ENCODE measurements at regions not wholly inside any gene's neighbourhood (a gene's known extent, or its start where the extent isn't known, plus 50 kb on each side); places are given as distances from the start of the nearest gene placed in this dataset.

- TF ChIP-seq CTCF (IDR thresholded peaks at IDR 0.05), result no peak
- TF ChIP-seq EP300 (IDR thresholded peaks at IDR 0.05), result no peak
- TF ChIP-seq POLR2A (IDR thresholded peaks at IDR 0.05), result no peak
- Histone ChIP-seq H3K27me3 (no peaks in the 10 kb centered on the region), H3K36me3 (no peaks in the 10 kb centered on the region), H3K9me3 (peaks cover 0 to 4% of the 10 kb centered on the region in 2 donors), H3K4me3 (no peak overlapping the region), H3K4me1 (ENCODE audit: insufficient read depth) (no peaks in the 10 kb centered on the region), H3K27ac (no peak overlapping the region)
- intact Hi-C loops (cut with DNase I), result no loop called here
- WGBS, 3 donors, result 92 to 95% (median 92%) methylated on average over 1 of the region's 1 CpG
- no peak for DNase-seq
These were observed 903.9 kb upstream of the ZEB2 start for GRCh38 chr2:145423809-145424208.

GRCh38 chr2:145422576-145422975 is 902.7 kb upstream of the ZEB2 start:
- Histone ChIP-seq H3K4me3 (no peak overlapping the region), H3K9me3 (peaks cover 0 to 4% of the 10 kb centered on the region in 2 donors), H3K36me3 (no peaks in the 10 kb centered on the region), H3K27me3 (no peaks in the 10 kb centered on the region), H3K27ac (no peak overlapping the region), H3K4me1 (ENCODE audit: insufficient read depth) (no peaks in the 10 kb centered on the region)
- no peak for DNase-seq
- intact Hi-C loops (cut with DNase I), result no loop called here
- TF ChIP-seq EP300 (IDR thresholded peaks at IDR 0.05) (no peak), CTCF (IDR thresholded peaks at IDR 0.05) (no peak), POLR2A (IDR thresholded peaks at IDR 0.05) (no peak)
- 95 to 98% (median 98%) methylated on average over 1 of the region's 1 CpG for WGBS, 3 donors

- no peaks in the 10 kb centered on the region for H3K4me1 ChIP-seq (ENCODE audit: insufficient read depth)
- no peak overlapping the region for H3K27ac ChIP-seq
- H3K27me3 ChIP-seq, result no peaks in the 10 kb centered on the region
- no peak for TF ChIP-seq CTCF (IDR thresholded peaks at IDR 0.05)
- TF ChIP-seq EP300 (IDR thresholded peaks at IDR 0.05), result no peak
- no peak for TF ChIP-seq POLR2A (IDR thresholded peaks at IDR 0.05)
- DNase-seq, result no peak
- peaks cover 0 to 4% of the 10 kb centered on the region in 2 donors for H3K9me3 ChIP-seq
- H3K4me3 ChIP-seq, result no peak overlapping the region
- WGBS, 3 donors, result 82 to 88% (median 85%) methylated on average over 1 of the region's 1 CpG
- intact Hi-C loops (cut with DNase I), result no loop called here
- no peaks in the 10 kb centered on the region for H3K36me3 ChIP-seq
These were observed 901.9 kb upstream of the ZEB2 start for GRCh38 chr2:145421841-145422240.

- no peaks in the 10 kb centered on the region for H3K27me3 ChIP-seq
- H3K27ac ChIP-seq, result no peak overlapping the region
- WGBS, 3 donors, result 96 to 98% (median 98%) methylated on average over 2 of the region's 2 CpGs
- DNase-seq, result no peak
- intact Hi-C loops (cut with DNase I), result no loop called here
- no peaks in the 10 kb centered on the region for H3K36me3 ChIP-seq
- H3K4me1 ChIP-seq (ENCODE audit: insufficient read depth), result no peaks in the 10 kb centered on the region
- H3K9me3 ChIP-seq, result no peaks in the 10 kb centered on the region
- TF ChIP-seq EP300 (IDR thresholded peaks at IDR 0.05), result no peak
- TF ChIP-seq POLR2A (IDR thresholded peaks at IDR 0.05), result no peak
- no peak for TF ChIP-seq CTCF (IDR thresholded peaks at IDR 0.05)
- H3K4me3 ChIP-seq, result no peak overlapping the region
These were observed 896.7 kb upstream of the ZEB2 start for GRCh38 chr2:145416640-145417039.

GRCh38 chr2:145415151-145415550 is 895.2 kb upstream of the ZEB2 start:
- Histone ChIP-seq H3K27ac (no peak overlapping the region), H3K4me1 (ENCODE audit: insufficient read depth) (no peaks in the 10 kb centered on the region), H3K27me3 (no peaks in the 10 kb centered on the region), H3K36me3 (no peaks in the 10 kb centered on the region), H3K9me3 (no peaks in the 10 kb centered on the region), H3K4me3 (no peak overlapping the region)
- TF ChIP-seq POLR2A (IDR thresholded peaks at IDR 0.05), result no peak
- no peak for TF ChIP-seq CTCF (IDR thresholded peaks at IDR 0.05)
- TF ChIP-seq EP300 (IDR thresholded peaks at IDR 0.05), result no peak
- WGBS, 3 donors, result 92 to 97% (median 94%) methylated on average over 1 of the region's 1 CpG
- intact Hi-C loops (cut with DNase I), result no loop called here
- no peak for DNase-seq
